ENCODE measurements at regions not wholly inside any gene's neighbourhood (a gene's known extent, or its start where the extent isn't known, plus 50 kb on each side); places are given as distances from the start of the nearest gene placed in this dataset.

- no peak for TF ChIP-seq YY1 (IDR thresholded peaks at IDR 0.05; ENCODE audit: extremely low read depth, insufficient replicate concordance, low read depth, low read length)
- no peak for TF ChIP-seq CTCF (IDR thresholded peaks at IDR 0.05 in 2 of 3, conservative IDR thresholded peaks at IDR 0.05 in 1 of 3; ENCODE audit: borderline replicate concordance in 1 of 3, insufficient read depth in 1 of 3, low read depth in 2 of 3, low read length in 2 of 3)
- TF ChIP-seq POLR2A (IDR thresholded peaks at IDR 0.05; ENCODE audit: borderline replicate concordance, extremely low read depth, insufficient read depth, insufficient read length), result no peak
Measured at GRCh38 chr16:5971106-5971505, 873.5 kb upstream of the EEF2KMT start.
